GM23338 (cell line): ENCODE measurements at regions not wholly inside any gene's neighbourhood (a gene's known extent, or its start where the extent isn't known, plus 50 kb on each side); places are given as distances from the start of the nearest gene placed in this dataset.

Experiments
- EZH2 ChIP-seq: fragments of 200-600 bp; sonication (generic); IDR thresholded peaks from one replicate; pipeline ENCODE4 v1.8.0; 2017; ENCODE audit warnings: antibody characterized with exemption, mild to moderate bottlenecking, low read depth; ENCODE audit not compliant: unreplicated experiment
- EZH2phosphoT487 ChIP-seq: fragments of 200-600 bp; sonication (generic); IDR thresholded peaks from one replicate; pipeline ENCODE4 v1.8.1; 2018; ENCODE audit warnings: antibody characterized with exemption; ENCODE audit not compliant: unreplicated experiment
- POLR2AphosphoS5 ChIP-seq: IDR thresholded peaks from 2 replicates; pipeline ENCODE4 v1.6.1; 2016; ENCODE audit warnings: antibody characterized with exemption, low read depth
- TF ChIP-seq, protein P1 (sequence below): IDR thresholded peaks from 2 replicates; pipeline ENCODE4 v1.6.1; 2016; ENCODE audit warnings: antibody characterized with exemption
- TF ChIP-seq, protein P2 (sequence below), 2 experiments: fragments of 200-600 bp in 1 of 2; sonication (generic) in 1 of 2; conservative IDR thresholded peaks; 2 replicates each; pipeline versions ENCODE4 v1.5.1 to v1.6.1; 2016 to 2017; ENCODE audit warnings: antibody characterized with exemption in 2 of 2, low read depth in 2 of 2, mild to moderate bottlenecking in 2 of 2, moderate library complexity in 1 of 2

- TF ChIP-seq, protein P1, sequence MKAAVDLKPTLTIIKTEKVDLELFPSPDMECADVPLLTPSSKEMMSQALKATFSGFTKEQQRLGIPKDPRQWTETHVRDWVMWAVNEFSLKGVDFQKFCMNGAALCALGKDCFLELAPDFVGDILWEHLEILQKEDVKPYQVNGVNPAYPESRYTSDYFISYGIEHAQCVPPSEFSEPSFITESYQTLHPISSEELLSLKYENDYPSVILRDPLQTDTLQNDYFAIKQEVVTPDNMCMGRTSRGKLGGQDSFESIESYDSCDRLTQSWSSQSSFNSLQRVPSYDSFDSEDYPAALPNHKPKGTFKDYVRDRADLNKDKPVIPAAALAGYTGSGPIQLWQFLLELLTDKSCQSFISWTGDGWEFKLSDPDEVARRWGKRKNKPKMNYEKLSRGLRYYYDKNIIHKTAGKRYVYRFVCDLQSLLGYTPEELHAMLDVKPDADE = no peak
- TF ChIP-seq, protein P2, sequence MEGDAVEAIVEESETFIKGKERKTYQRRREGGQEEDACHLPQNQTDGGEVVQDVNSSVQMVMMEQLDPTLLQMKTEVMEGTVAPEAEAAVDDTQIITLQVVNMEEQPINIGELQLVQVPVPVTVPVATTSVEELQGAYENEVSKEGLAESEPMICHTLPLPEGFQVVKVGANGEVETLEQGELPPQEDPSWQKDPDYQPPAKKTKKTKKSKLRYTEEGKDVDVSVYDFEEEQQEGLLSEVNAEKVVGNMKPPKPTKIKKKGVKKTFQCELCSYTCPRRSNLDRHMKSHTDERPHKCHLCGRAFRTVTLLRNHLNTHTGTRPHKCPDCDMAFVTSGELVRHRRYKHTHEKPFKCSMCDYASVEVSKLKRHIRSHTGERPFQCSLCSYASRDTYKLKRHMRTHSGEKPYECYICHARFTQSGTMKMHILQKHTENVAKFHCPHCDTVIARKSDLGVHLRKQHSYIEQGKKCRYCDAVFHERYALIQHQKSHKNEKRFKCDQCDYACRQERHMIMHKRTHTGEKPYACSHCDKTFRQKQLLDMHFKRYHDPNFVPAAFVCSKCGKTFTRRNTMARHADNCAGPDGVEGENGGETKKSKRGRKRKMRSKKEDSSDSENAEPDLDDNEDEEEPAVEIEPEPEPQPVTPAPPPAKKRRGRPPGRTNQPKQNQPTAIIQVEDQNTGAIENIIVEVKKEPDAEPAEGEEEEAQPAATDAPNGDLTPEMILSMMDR (conservative IDR thresholded peaks at IDR 0.05; ENCODE audit: low read depth in 2 of 2) = peak; percentile 83 to 91
- TF ChIP-seq POLR2AphosphoS5 (no peak), EZH2phosphoT487 (no peak), EZH2 (no peak)
These were observed 357.3 kb downstream of the ZEB2 start for GRCh38 chr2:144162652-144163051.
